IMR-90 (cell line): ENCODE measurements at regions not wholly inside any gene's neighbourhood (a gene's known extent, or its start where the extent isn't known, plus 50 kb on each side); places are given as distances from the start of the nearest gene placed in this dataset.

Experiments used
- ATAC-seq: fragments of 200-7000 bp; cut with Tn5 transposase; 2 replicates; pipeline ENCODE4 v1.9.1; 2020; ENCODE audit warnings: low read depth, mild to moderate bottlenecking, moderate library complexity
- BruUV-seq: library from RNA; stranded (reverse); fragments of 400-500 nt; replicated peaks from 2 replicates; lab custom pipeline; 2021; lab: Mats Ljungman, UMichigan
- CTCF ChIA-PET: fragments of 300-600 bp; formaldehyde crosslinking; extraction: SDS; loops from one replicate; lab custom pipeline; 2021; ENCODE audit warnings: antibody characterized with exemption; lab: Yijun Ruan, JAX
- POLR2A ChIA-PET: fragments of 300-600 bp; sonication (Branson Sonifier 250); formaldehyde crosslinking; loops from one replicate; lab custom pipeline; 2022; ENCODE audit warnings: antibody characterized with exemption; ENCODE audit not compliant: unreplicated experiment; lab: Charles Lee
- DNase-seq: peaks from one replicate; pipeline ENCODE4 v3.0.0; 2013
- H2AFZ ChIP-seq: replicated peaks from 2 replicates; pipeline ENCODE3; 2013; ENCODE audit warnings: low read length, mild to moderate bottlenecking; ENCODE audit not compliant: poor library complexity
- H2AK5ac ChIP-seq: 2 replicates; pipeline ENCODE4 v1.6.1; 2013; ENCODE audit warnings: low read depth, low read length, inconsistent platforms
- H2AK9ac ChIP-seq: replicated peaks from 2 replicates; pipeline ENCODE3; 2013; ENCODE audit warnings: mild to moderate bottlenecking, low read depth, low read length, moderate library complexity; ENCODE audit not compliant: poor library complexity
- H2BK120ac ChIP-seq: 2 replicates; pipeline ENCODE4 v1.6.1; 2013; ENCODE audit warnings: low read depth, low read length, inconsistent platforms
- H2BK15ac ChIP-seq: 3 replicates; pipeline ENCODE4 v1.6.1; 2013; ENCODE audit warnings: low read depth, low read length, inconsistent platforms
- H2BK20ac ChIP-seq: 2 replicates; pipeline ENCODE4 v1.6.1; 2013; ENCODE audit warnings: low read depth, mild to moderate bottlenecking, inconsistent platforms, low read length, moderate library complexity
- H2BK5ac ChIP-seq: 2 replicates; pipeline ENCODE4 v1.6.1; 2013; ENCODE audit warnings: mild to moderate bottlenecking, low read depth, low read length, inconsistent platforms; ENCODE audit not compliant: poor library complexity, severe bottlenecking
- H3K14ac ChIP-seq: replicated peaks from 2 replicates; pipeline ENCODE4 v1.6.1; 2013; ENCODE audit warnings: low read depth, low read length, inconsistent platforms
- H3K18ac ChIP-seq: 2 replicates; pipeline ENCODE4 v1.6.1; 2013; ENCODE audit warnings: low read depth, low read length, control low read depth
- H3K23ac ChIP-seq: 2 replicates; pipeline ENCODE4 v1.6.1; 2013; ENCODE audit warnings: low read depth, low read length, inconsistent platforms
- H3K27ac ChIP-seq: 2 replicates; pipeline ENCODE4 v1.5.1; 2013; ENCODE audit warnings: mild to moderate bottlenecking, control low read depth, low read length; ENCODE audit not compliant: insufficient read depth
- H3K27me3 ChIP-seq: 2 replicates; pipeline ENCODE4 v1.6.1; 2013; ENCODE audit warnings: low read length; ENCODE audit not compliant: control insufficient read depth, insufficient read depth
- H3K36me3 ChIP-seq: 2 replicates; pipeline ENCODE4 v1.6.1; 2013; ENCODE audit warnings: low read length, mixed read lengths; ENCODE audit not compliant: control insufficient read depth, insufficient read depth
- H3K4ac ChIP-seq: 2 replicates; pipeline ENCODE4 v1.6.1; 2013; ENCODE audit warnings: low read depth, low read length, inconsistent platforms
- H3K4me1 ChIP-seq: 2 replicates; pipeline ENCODE4 v1.6.1; 2013; ENCODE audit warnings: low read length, mixed read lengths; ENCODE audit not compliant: control insufficient read depth, insufficient read depth
- H3K4me2 ChIP-seq: 2 replicates; pipeline ENCODE4 v1.6.1; 2013; ENCODE audit warnings: low read depth, mild to moderate bottlenecking, control low read depth, low read length, moderate library complexity
- H3K4me3 ChIP-seq: 2 replicates; pipeline ENCODE4 v1.5.1; 2013; ENCODE audit warnings: low read depth, mild to moderate bottlenecking, control low read depth, low read length, moderate library complexity; ENCODE audit not compliant: insufficient read depth
- H3K56ac ChIP-seq: 2 replicates; pipeline ENCODE4 v1.6.1; 2013; ENCODE audit warnings: low read length, inconsistent platforms; ENCODE audit not compliant: insufficient read depth; ENCODE audit errors: extremely low read depth
- H3K79me1 ChIP-seq, 2 experiments: 2 replicates each; pipeline ENCODE4 v1.6.1; 2013; ENCODE audit warnings: low read length in 2 of 2, inconsistent platforms in 1 of 2, low read depth in 1 of 2
- H3K9ac ChIP-seq: 2 replicates; pipeline ENCODE4 v1.6.1; 2013; ENCODE audit warnings: low read depth, low read length, control low read depth
- H3K9me1 ChIP-seq: 2 replicates; pipeline ENCODE4 v1.6.1; 2013; ENCODE audit warnings: low read length, inconsistent platforms; ENCODE audit not compliant: insufficient read depth
- H3K9me3 ChIP-seq: 2 replicates; pipeline ENCODE4 v1.6.1; 2013; ENCODE audit warnings: low read length; ENCODE audit not compliant: control insufficient read depth, insufficient read depth
- H4K20me1 ChIP-seq: 2 replicates; pipeline ENCODE4 v1.6.1; 2013; ENCODE audit warnings: low read length, inconsistent platforms; ENCODE audit not compliant: insufficient read depth
- H4K5ac ChIP-seq: 2 replicates; pipeline ENCODE4 v1.6.1; 2013; ENCODE audit warnings: mild to moderate bottlenecking, low read depth, low read length, control low read depth
- H4K8ac ChIP-seq, 2 experiments: 2 replicates each; pipeline ENCODE4 v1.6.1; 2013; ENCODE audit warnings: low read depth in 2 of 2, low read length in 2 of 2, control low read depth in 1 of 2, inconsistent platforms in 1 of 2
- H4K91ac ChIP-seq: 2 replicates; pipeline ENCODE4 v1.6.1; 2013; ENCODE audit warnings: low read depth, low read length, inconsistent platforms; ENCODE audit not compliant: insufficient read depth
- CEBPB ChIP-seq: IDR thresholded peaks from 2 replicates; pipeline ENCODE4 v1.6.1; 2012; ENCODE audit warnings: low read depth, low read length, improper control_type of control experiment
- CHD1 ChIP-seq: IDR thresholded peaks from 2 replicates; pipeline ENCODE4 v1.6.1; 2012; ENCODE audit warnings: low read depth, low read length, improper control_type of control experiment
- ELK1 ChIP-seq: fragments of 150-350 bp; IDR thresholded peaks from 2 replicates; pipeline ENCODE4 v1.6.1; 2016; ENCODE audit warnings: low read depth, mild to moderate bottlenecking, low read length, moderate library complexity, borderline replicate concordance
- FOS ChIP-seq: fragments of 150-350 bp; IDR thresholded peaks from 2 replicates; pipeline ENCODE4 v1.6.1; 2016; ENCODE audit warnings: low read depth, low read length
- MAFK ChIP-seq: IDR thresholded peaks from 2 replicates; pipeline ENCODE4 v1.6.1; 2012; ENCODE audit warnings: low read depth, low read length, improper control_type of control experiment
- MAZ ChIP-seq: IDR thresholded peaks from 2 replicates; pipeline ENCODE4 v1.6.1; 2012; ENCODE audit warnings: low read depth, mild to moderate bottlenecking, low read length, improper control_type of control experiment, moderate library complexity, borderline replicate concordance
- MXI1 ChIP-seq: IDR thresholded peaks from 2 replicates; pipeline ENCODE4 v1.6.1; 2012; ENCODE audit warnings: low read depth, mild to moderate bottlenecking, low read length, moderate library complexity, borderline replicate concordance
- NFE2L2 ChIP-seq: fragments of 150-350 bp; IDR thresholded peaks from 2 replicates; pipeline ENCODE4 v1.6.1; 2016; ENCODE audit warnings: low read depth, mild to moderate bottlenecking, low read length
- RAD21 ChIP-seq: IDR thresholded peaks from 2 replicates; pipeline ENCODE4 v1.6.1; 2012; ENCODE audit warnings: low read length, improper control_type of control experiment
- RCOR1 ChIP-seq: IDR thresholded peaks from 2 replicates; pipeline ENCODE4 v1.6.1; 2012; ENCODE audit warnings: mild to moderate bottlenecking, low read length, improper control_type of control experiment; ENCODE audit not compliant: insufficient replicate concordance
- RFX5 ChIP-seq: IDR thresholded peaks from 2 replicates; pipeline ENCODE4 v1.8.0; 2012; ENCODE audit warnings: low read depth, mild to moderate bottlenecking, low read length, moderate library complexity
- SMC3 ChIP-seq: fragments of 150-350 bp; IDR thresholded peaks from 2 replicates; pipeline ENCODE4 v1.6.1; 2016; ENCODE audit warnings: low read depth, mild to moderate bottlenecking, antibody characterized with exemption, low read length, moderate library complexity
- WGBS, 2 experiments: methylation state at CpG; one replicate each; pipeline versions ENCODE4 v1.1.5 to v1.1.7; 2013; ENCODE audit warnings: missing lambda C conversion rate in 2 of 2; ENCODE audit not compliant: insufficient read length in 1 of 2; ENCODE audit errors: extremely low coverage in 2 of 2; 5-methylcytosine and 5-hydroxymethylcytosine counted together
- dilution Hi-C: fragments of 300-500 bp; cut with HindIII; formaldehyde crosslinking; loops from one replicate; pipeline ENCODE4 v1.14.3; 2018; ENCODE audit warnings: low sequenced_read_pairs; ENCODE audit not compliant: unreplicated experiment
- in situ Hi-C: fragments of 300-500 bp; cut with MboI; formaldehyde crosslinking; loops from 3 replicates; pipeline ENCODE4 v1.14.3; 2019; ENCODE audit warnings: low sequenced_read_pairs, inconsistent platforms, mixed read lengths
- intact Hi-C: fragments of 100-400 bp; cut with micrococcal nuclease; formaldehyde crosslinking; loops from 2 replicates; pipeline ENCODE4 v1.10.0; 2022
- TF ChIP-seq, protein P1 (sequence below): conservative IDR thresholded peaks from 2 replicates; pipeline ENCODE4 v1.5.1; 2012; ENCODE audit warnings: mild to moderate bottlenecking, low read depth, low read length, improper control_type of control experiment

DNA sequence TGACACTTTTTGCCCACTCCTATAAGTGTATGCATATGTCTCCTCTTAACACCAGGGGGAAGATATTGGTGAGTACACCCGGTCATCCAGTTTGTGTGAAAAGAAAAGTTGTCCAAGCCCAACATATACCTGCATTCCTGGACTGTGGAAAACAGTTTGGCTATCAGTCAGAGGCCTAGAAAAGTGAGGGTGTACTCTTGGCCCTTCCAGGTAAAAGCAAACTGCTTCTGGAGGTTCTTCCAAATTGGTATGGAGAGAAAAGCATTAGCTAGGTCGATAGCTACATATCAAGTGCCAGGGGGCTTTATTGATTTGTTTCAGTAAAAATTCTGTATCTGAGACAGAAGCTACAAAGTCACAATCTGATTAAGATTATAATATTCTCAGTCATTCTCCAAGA lies 144.0 kb downstream of the SPTSSA start:
- ChIA-PET POLR2A (no interaction called here), CTCF (no interaction called here)
- no CpG with 5 or more reads among the region's 2 CpGs for WGBS, 2 experiments

More for the DNA sequence above, 144.0 kb downstream of the SPTSSA start:
- Histone ChIP-seq H3K36me3 (no peaks in the 10 kb centered on the region), H4K20me1 (no peaks in the 10 kb centered on the region), H3K9me1 (no peaks in the 10 kb centered on the region), H3K9me3 (no peaks in the 10 kb centered on the region), H3K79me1 (no peaks in the 10 kb centered on the region), H3K27ac (no peak overlapping the region), H3K9ac (no peak overlapping the region), H3K4me3 (no peak overlapping the region), H3K4ac (no peak overlapping the region), H2AFZ (no peak overlapping the region), H3K4me2 (no peak overlapping the region), H3K23ac (no peak overlapping the region), H4K91ac (no peak overlapping the region), H3K27me3 (peaks cover 9% of the 10 kb centered on the region), H2AK5ac (no peak overlapping the region), H3K4me1 (no peaks in the 10 kb centered on the region), H2BK20ac (no peak overlapping the region), H3K14ac (no peak overlapping the region), H4K5ac (no peak overlapping the region), H3K18ac (no peak overlapping the region), H2BK120ac (no peak overlapping the region), H3K56ac (no peak overlapping the region), H2AK9ac (no peak overlapping the region), H2BK15ac (no peak overlapping the region), H4K8ac (no peak overlapping the region), H2BK5ac (no peak overlapping the region)
- no peak for ATAC-seq
- TF ChIP-seq MAZ = no peak
- TF ChIP-seq, protein P1, sequence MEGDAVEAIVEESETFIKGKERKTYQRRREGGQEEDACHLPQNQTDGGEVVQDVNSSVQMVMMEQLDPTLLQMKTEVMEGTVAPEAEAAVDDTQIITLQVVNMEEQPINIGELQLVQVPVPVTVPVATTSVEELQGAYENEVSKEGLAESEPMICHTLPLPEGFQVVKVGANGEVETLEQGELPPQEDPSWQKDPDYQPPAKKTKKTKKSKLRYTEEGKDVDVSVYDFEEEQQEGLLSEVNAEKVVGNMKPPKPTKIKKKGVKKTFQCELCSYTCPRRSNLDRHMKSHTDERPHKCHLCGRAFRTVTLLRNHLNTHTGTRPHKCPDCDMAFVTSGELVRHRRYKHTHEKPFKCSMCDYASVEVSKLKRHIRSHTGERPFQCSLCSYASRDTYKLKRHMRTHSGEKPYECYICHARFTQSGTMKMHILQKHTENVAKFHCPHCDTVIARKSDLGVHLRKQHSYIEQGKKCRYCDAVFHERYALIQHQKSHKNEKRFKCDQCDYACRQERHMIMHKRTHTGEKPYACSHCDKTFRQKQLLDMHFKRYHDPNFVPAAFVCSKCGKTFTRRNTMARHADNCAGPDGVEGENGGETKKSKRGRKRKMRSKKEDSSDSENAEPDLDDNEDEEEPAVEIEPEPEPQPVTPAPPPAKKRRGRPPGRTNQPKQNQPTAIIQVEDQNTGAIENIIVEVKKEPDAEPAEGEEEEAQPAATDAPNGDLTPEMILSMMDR = no peak
- no peak for TF ChIP-seq RFX5
- TF ChIP-seq MXI1 = no peak
- no peak for TF ChIP-seq SMC3
- TF ChIP-seq RCOR1 = no peak
- no peak for TF ChIP-seq CEBPB
- TF ChIP-seq MAFK = no peak
- no peak for TF ChIP-seq CHD1
- TF ChIP-seq RAD21 = no peak
- no peak for TF ChIP-seq ELK1
- TF ChIP-seq NFE2L2 = no peak
- no peak for TF ChIP-seq FOS
- dilution Hi-C loops = no loop called here
- BruUV-seq = no TSS peak
- intact Hi-C loops = no loop called here
- in situ Hi-C loops = no loop called here
- DNase-seq = no peak
